Liver (tissue), 3 donors: ENCODE measurements at regions not wholly inside any gene's neighbourhood (a gene's known extent, or its start where the extent isn't known, plus 50 kb on each side); places are given as distances from the start of the nearest gene placed in this dataset.

Experiments used
- EGR1 ChIP-seq, 2 donors: IDR thresholded peaks; 2 replicates each; pipeline ENCODE4 v1.6.1; 2016 to 2018; ENCODE audit warnings: antibody characterized with exemption in 2 of 2, low read depth in 2 of 2
- GABPA ChIP-seq, 2 donors: IDR thresholded peaks in 1 of 2; conservative IDR thresholded peaks in 1 of 2; 2 replicates each; pipeline ENCODE4 v1.6.1; 2016; ENCODE audit warnings: antibody characterized with exemption in 2 of 2, mild to moderate bottlenecking in 1 of 2, moderate library complexity in 1 of 2
- JUND ChIP-seq, 2 donors: IDR thresholded peaks; 2 replicates each; pipeline ENCODE4 v1.6.1; 2016; ENCODE audit warnings: antibody characterized with exemption in 2 of 2
- RAD21 ChIP-seq, 2 donors: IDR thresholded peaks; 2 replicates each; pipeline ENCODE4 v1.6.1; 2016; ENCODE audit warnings: antibody characterized with exemption in 2 of 2, mild to moderate bottlenecking in 2 of 2
- RXRA ChIP-seq, 2 donors: IDR thresholded peaks; 2 replicates each; pipeline ENCODE4 v1.6.1; 2017 to 2018; ENCODE audit warnings: antibody characterized with exemption in 2 of 2, mild to moderate bottlenecking in 1 of 2
- SP1 ChIP-seq: IDR thresholded peaks from 2 replicates; pipeline ENCODE4 v1.6.1; 2018; ENCODE audit warnings: antibody characterized with exemption, mild to moderate bottlenecking
- TAF1 ChIP-seq: conservative IDR thresholded peaks from 2 replicates; pipeline ENCODE4 v1.6.1; 2016; ENCODE audit warnings: antibody characterized with exemption, mild to moderate bottlenecking
- YY1 ChIP-seq: IDR thresholded peaks from 2 replicates; pipeline ENCODE4 v1.6.1; 2016; ENCODE audit warnings: antibody characterized with exemption, mild to moderate bottlenecking
- TF ChIP-seq, protein P1 (sequence below): IDR thresholded peaks from 2 replicates; pipeline ENCODE4 v1.6.1; 2016; ENCODE audit warnings: antibody characterized with exemption, mild to moderate bottlenecking
- TF ChIP-seq, protein P2 (sequence below): fragments of 150-350 bp; IDR thresholded peaks from 2 replicates; pipeline ENCODE4 v1.5.1; 2017; ENCODE audit warnings: improper control_type of control experiment, low read depth, low read length; ENCODE audit not compliant: missing input control
- TF ChIP-seq, protein P3 (sequence below): IDR thresholded peaks from 2 replicates; pipeline ENCODE4 v1.6.1; 2016; ENCODE audit warnings: antibody characterized with exemption
- donor health status: healthy.
- donor health status: healthy.

DNA sequence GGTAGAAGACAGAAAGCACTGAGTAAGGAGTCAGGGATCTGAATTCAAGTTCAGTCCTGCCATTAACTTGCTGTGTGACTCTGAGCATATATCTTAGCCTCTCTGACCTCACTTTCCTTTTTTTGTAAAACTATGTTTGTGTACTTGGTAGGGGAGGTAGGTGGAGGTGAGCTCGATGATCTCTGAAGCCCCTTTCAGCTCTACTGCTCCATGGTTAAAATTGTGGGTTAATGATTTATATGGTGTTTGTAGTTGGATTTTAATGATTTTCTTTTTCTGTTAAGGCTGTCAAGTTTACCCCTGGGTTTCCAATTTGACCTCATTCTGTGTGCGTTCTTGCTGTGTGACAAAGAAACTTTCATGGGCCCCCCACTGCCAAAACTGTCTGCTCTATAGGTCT, 124.1 kb downstream of the CD164 start:
- TF ChIP-seq, protein P1, sequence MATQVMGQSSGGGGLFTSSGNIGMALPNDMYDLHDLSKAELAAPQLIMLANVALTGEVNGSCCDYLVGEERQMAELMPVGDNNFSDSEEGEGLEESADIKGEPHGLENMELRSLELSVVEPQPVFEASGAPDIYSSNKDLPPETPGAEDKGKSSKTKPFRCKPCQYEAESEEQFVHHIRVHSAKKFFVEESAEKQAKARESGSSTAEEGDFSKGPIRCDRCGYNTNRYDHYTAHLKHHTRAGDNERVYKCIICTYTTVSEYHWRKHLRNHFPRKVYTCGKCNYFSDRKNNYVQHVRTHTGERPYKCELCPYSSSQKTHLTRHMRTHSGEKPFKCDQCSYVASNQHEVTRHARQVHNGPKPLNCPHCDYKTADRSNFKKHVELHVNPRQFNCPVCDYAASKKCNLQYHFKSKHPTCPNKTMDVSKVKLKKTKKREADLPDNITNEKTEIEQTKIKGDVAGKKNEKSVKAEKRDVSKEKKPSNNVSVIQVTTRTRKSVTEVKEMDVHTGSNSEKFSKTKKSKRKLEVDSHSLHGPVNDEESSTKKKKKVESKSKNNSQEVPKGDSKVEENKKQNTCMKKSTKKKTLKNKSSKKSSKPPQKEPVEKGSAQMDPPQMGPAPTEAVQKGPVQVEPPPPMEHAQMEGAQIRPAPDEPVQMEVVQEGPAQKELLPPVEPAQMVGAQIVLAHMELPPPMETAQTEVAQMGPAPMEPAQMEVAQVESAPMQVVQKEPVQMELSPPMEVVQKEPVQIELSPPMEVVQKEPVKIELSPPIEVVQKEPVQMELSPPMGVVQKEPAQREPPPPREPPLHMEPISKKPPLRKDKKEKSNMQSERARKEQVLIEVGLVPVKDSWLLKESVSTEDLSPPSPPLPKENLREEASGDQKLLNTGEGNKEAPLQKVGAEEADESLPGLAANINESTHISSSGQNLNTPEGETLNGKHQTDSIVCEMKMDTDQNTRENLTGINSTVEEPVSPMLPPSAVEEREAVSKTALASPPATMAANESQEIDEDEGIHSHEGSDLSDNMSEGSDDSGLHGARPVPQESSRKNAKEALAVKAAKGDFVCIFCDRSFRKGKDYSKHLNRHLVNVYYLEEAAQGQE: no peak
- no peak for TF ChIP-seq RXRA (IDR thresholded peaks at IDR 0.05)
- TF ChIP-seq, protein P2, sequence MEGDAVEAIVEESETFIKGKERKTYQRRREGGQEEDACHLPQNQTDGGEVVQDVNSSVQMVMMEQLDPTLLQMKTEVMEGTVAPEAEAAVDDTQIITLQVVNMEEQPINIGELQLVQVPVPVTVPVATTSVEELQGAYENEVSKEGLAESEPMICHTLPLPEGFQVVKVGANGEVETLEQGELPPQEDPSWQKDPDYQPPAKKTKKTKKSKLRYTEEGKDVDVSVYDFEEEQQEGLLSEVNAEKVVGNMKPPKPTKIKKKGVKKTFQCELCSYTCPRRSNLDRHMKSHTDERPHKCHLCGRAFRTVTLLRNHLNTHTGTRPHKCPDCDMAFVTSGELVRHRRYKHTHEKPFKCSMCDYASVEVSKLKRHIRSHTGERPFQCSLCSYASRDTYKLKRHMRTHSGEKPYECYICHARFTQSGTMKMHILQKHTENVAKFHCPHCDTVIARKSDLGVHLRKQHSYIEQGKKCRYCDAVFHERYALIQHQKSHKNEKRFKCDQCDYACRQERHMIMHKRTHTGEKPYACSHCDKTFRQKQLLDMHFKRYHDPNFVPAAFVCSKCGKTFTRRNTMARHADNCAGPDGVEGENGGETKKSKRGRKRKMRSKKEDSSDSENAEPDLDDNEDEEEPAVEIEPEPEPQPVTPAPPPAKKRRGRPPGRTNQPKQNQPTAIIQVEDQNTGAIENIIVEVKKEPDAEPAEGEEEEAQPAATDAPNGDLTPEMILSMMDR: no peak
- peak; percentile 25 for TF ChIP-seq SP1
- TF ChIP-seq JUND (IDR thresholded peaks at IDR 0.05): no peak
- no peak for TF ChIP-seq YY1
- TF ChIP-seq, protein P3, sequence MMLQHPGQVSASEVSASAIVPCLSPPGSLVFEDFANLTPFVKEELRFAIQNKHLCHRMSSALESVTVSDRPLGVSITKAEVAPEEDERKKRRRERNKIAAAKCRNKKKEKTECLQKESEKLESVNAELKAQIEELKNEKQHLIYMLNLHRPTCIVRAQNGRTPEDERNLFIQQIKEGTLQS: no peak
- TF ChIP-seq TAF1: no peak
- TF ChIP-seq GABPA (IDR thresholded peaks at IDR 0.05 in 1 of 2, conservative IDR thresholded peaks at IDR 0.05 in 1 of 2): no peak
- TF ChIP-seq RAD21 (IDR thresholded peaks at IDR 0.05): peak in 1 of 2 donors; percentile 17
- TF ChIP-seq EGR1 (IDR thresholded peaks at IDR 0.05; ENCODE audit: low read depth in 2 of 2): no peak
